GM19240 (cell line): ENCODE measurements at regions not wholly inside any gene's neighbourhood (a gene's known extent, or its start where the extent isn't known, plus 50 kb on each side); places are given as distances from the start of the nearest gene placed in this dataset.

Source experiments
- DNase-seq: peaks from one replicate; pipeline ENCODE4 v3.0.0; 2011; ENCODE audit warnings: low spot score; ENCODE audit not compliant: insufficient read length

DNA sequence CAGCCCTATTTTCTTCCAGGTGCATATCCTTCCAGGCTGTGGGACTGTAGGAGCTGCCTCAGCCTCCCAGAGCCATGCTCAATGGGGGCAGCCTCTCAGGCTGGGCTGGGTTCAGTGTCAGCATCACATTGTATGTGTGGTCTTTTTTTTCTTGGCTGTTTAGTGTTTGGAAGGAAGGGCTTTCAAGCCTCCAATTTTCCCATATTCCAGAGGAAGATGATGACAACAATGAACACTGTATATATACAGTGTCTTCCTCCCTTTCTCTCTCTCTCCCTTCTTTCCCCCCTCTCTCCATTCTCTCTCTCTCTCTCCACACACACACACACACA, 326.4 kb downstream of the DYSF start:
- DNase-seq: no peak

DNA sequence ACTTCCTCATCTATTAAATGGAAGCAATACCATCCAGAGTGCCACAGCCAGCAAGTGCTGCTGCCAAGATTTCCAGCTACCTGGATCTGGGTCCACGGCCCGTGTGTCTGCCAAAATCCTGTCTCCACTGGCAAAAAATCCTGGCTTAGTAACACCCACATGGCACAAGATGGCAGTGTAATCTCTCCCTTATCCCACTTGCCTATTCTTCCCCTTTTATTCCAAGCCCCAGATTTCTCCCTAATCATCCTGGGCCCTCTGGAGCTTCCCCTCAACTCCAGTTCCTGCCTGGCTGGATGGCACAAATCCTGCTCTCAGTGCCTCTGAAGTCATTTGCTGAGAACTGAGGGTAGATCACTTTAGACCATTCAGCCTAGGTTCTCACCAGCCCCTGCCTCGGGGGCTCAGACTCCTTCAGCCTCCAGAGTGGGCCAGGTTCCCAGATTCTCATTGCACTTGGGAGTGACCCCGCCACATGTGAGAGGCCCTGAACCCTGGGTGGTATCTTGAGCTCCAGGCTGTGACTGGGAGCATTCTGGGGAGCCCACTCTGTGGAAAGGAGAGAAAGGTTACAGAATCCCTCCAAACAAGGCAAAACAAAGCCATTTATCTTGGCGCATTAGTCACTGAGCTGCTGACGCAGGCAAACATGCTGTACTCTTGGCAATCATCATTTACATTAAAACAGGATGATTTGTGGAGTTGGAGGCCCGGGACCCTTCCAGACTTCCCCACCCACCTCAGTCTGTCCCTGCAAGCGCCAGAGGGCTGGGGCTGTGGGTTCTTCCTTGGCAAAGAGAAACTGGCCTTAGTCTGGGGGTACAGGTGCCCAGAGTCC, 325.8 kb downstream of the DYSF start:
- DNase-seq: no peak

DNA sequence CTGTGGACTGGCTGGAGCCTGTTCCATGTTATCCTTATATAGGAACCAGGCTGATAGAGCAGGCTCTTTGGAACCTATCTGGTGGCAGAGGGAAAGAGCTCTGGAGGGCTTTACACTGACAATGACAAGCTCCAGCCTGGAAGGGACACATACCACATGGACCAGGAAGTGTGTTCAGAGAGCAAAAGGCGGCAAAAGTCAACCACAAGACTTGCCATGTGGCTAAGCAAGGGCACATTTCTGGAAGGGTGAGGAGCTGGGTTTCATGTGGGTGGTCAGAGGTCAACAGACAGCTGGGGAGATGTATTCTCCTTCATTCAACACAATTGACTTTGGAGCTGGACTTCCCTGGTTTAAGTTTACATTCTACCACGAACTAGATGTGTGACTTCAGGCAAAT, 325.2 kb downstream of the DYSF start:
- no peak for DNase-seq

DNA sequence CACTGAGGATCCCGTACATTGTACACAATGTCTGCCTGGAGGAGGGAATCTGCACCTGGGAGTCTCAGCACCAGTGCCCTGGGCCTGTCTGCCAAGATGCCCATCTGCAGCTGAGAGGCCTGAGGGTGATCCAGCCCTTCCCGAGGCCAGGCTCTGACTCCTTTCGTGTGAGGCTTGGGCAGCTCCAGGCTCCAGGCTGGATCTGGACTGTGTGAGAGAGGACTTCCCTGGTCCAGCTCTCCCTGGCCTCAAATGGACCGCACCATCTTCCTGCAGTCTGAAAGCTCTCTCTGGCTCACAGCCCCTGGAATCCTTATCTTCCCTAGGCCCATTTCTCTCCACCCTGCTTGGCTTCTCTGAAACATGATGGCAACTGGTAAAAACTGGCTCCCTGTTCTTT, 324.6 kb downstream of the DYSF start:
- no peak for DNase-seq

DNA sequence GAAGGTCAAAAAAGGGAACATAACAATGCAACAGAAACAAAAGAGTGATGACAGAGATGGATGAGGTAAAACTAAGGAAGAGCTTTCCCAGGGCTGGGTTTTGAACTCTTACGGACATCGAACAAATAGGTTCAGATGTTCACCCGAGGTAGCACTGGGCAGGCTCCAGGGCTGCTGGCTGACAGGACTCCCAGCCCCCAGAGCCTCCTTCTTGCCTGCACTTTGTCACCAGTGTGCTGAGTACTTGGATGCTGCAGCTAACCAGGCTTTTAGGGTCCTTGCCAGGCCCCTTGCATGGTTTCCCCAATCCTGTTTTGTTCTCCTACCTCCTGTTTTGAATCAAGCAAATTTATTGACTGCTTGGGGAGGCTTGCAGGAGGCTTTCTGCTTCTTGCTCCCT, 322.9 kb downstream of the DYSF start:
- no peak for DNase-seq

DNA sequence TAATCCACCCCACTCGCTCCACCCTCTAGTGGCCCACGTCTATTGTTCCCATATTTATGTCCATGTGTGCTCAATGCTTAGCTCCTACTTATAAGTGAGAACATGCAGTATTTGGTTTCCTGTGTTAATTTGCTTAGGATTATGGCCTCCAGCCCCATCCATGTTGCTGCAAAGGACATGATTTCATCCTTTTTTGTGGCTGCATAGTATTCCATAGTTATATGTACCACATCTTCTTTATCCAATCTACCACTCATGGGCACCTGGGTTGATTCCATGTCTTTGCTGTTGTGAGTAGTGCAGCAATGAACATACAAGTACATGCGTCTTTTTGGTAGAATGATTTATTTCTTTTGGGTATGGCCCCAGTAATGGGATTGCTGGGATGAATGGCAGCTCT, 319.9 kb downstream of the DYSF start:
- no peak for DNase-seq

DNA sequence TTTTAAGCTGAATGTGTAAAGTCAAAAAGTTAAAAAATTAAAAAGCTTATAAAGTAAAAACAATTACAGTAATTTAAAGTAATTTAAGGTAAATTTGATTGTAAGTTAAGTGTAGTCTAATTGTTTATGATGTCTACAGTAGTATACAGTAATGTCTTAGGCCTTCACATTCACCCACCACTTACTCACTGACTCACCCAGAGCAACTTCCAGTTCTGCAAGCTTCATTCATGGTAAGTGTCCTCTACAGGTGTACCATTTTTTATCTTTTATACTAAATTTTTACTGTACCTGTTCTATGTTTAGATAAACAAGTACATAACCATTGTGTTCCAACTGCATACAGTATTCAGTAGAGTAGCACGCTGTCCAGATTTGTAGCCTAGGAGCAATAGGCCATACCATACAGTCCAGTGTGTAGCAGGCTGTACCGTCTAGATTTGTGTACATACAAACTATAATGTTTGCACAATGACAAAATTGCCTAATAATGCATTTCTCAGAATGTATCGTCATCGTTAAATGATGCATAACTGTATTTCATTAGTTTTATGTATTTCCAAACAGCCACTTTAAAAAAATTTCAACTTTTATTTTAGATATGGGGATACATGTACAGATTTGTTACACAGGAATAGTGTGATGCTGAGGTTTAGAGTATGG, 319.3 kb downstream of the DYSF start:
- DNase-seq: no peak

DNA sequence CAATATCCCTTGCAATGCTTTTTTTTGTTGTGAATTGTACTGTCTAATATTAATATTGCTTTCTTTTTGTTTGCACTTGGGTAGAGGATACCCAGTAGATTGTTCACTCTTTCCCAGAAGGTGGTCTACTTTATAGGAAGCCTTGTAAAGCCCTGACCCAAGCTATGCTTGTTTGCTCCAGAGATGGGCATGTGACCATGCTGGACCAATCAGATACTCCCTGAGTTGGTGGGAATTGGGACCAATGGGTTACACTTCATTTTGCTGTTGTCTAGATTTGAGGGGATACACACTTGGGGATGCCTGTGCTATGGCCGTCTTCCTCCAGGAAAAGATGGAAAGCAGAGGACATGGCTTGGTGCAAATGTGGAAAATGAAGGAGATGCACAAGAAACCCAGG, 314.3 kb downstream of the DYSF start:
- DNase-seq: no peak

DNA sequence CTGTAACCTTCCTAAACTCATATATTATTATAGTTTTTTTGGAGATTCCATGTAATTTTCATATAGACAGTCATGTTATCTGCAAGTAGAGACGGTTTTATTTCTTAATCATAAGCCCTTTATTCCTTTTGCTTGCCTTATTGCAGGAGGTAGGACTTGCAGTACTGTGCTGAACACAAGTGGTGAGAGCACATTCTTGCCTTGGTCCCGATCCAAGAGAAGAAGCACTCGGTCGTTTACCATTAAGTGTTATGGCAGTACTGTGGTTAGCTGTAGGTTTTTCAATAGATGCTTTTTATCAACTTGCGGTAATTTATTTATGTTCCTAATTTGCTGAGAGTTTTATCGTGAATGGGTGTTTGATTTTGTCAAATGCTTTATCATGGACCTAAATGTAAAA, 305.7 kb downstream of the DYSF start:
- DNase-seq: no peak

DNA sequence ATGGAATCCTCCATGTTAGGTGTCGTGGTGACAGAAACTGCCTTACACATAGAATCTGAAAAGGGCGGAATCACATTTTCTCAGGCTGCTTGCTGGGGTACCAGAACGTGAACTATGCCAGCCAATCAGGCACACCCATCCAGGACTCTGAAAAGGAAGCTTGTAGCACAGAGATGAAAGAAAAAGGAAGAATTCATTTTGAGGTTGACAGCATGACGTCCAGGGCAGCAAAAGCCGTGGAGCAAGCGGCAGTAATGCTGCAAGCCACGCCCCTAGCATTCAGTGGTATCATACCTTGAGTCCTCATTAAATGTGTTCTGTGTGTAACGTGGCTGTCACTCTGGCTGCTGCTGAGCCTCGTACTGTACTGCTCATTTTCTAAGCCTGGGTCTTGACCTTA, 304.0 kb downstream of the DYSF start:
- DNase-seq: no peak

DNA sequence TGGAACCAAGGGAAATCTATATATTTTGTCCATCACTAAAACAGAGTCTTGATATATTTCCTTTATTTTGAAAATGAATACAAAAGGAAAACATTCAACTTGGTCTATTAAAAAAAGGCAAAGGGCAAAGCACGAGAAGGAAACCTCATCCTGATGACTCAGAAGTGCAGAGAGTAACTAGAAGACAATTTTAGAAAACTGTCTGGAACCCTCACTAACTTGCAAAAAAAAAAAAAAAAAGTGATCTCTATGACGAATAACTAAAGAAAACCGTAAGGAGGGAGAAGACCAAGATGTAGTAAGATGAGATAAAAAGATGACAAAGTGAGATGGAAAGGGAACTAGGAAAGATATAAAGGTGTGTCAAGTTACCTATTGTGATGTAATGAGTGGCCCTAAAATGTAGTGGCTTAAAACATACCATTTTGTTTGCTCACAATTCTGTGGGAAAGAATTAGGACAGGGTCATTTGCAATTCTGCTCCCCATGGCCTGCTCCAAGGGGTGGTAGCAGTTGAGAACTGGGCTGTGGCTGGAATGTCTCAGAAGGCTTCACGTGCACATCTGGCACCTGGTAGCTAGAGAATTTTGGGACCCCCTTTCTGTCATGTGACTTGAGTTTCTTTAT, 303.0 kb downstream of the DYSF start:
- DNase-seq: no peak

DNA sequence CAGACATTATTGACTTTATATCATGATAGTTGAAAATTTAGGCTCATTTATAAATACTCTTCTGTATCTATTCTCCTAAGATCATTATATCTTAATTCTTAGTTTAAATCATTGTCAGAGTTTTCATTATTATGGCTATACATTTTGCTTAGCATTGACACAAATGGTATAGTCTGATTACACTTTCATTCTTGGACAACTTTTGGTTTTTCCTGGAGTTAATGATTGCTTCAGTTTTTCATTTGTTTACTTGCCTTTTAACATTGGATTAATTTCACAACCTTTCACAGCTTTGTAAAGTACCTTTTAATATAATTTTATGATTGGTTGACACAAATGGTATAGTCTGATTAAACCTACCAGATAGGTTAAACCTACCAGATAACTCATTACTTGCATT, 298.2 kb downstream of the DYSF start:
- DNase-seq: no peak

DNA sequence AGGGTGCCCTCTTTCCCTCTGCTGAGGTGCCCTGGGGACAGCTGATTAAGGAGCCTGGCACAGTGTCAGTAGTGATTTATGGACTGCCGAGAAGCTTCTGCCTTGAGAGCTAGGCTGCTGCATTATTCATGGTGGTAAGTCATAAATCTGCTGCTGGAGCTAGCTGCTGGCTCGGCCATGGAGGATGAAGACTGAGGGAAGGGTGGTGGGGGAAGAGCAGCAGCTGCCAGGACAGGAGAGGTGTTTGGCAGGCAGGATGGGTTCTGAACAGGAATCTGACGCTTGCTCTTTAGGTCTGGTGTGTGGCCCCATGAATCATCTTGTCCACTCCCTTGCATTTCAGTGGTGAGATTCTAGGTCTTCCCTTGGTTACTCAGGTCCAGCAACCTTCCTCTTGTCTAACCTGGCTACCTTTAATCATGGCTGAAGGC, 296.3 kb downstream of the DYSF start:
- DNase-seq: no peak

DNA sequence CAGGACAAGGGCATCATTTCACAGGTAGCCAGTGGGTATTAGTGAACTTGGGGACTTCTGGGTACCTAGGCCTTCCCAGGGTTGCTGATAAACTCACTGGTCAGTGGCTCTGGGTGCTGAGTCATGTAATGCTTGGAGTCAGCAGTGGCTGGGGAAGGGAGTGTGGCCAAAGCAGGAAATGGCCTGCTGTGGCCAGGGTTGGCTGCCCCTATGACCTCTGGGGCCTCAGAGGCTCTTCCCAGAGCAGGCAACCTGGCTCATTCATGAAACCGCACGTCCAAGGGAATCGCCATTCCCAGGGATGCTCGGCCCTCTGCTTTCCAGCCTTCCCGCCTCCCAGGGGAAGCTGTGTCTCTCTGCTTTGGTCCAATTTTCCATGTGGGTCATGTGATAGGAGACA, 294.9 kb downstream of the DYSF start:
- no peak for DNase-seq

DNA sequence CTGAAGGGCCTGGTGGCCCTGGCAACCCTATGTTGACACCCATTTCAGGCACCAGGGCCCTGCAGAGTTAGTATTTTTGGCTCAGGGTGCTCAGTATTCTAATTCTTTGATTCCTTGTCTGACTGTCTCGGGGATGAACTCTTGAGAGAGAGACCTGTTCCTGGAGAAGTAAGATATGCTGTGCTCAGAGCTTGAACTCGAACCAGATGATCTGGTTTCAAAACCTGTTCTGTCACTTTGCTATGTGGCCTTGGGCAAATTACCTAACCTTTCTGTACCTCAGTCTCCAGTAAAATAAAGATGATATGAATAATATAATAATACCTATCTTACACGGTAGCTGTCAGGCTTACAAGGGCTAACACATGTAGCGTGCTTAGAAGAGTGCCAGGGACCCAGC, 294.2 kb downstream of the DYSF start:
- no peak for DNase-seq

DNA sequence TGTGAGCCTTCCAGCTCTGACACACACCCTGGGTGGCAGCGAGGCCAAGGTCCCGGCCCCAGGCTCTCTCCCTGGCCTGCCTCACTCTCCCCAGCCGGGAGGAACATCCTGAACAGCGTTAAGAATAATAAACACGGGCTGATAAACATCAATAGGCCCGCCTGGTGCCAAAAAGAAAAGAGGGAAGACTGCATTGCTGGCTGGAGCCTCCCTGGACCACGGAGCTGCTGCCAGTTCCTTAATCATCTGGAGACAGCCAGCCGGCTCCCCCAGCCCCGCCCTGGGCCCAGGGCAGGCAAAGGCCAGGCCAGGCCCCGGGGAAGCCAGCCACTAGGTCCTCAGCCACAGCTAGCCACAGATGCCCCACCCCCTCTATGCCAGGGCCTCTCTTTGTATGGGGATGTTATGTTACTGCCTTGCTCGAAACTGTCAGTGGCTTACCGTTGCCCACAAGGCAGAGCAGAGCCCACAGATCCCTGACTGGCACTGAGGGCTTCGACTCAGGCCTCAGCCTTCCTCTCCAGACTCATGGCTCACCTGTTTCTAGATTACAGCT, 293.7 kb downstream of the DYSF start:
- DNase-seq: no peak

DNA sequence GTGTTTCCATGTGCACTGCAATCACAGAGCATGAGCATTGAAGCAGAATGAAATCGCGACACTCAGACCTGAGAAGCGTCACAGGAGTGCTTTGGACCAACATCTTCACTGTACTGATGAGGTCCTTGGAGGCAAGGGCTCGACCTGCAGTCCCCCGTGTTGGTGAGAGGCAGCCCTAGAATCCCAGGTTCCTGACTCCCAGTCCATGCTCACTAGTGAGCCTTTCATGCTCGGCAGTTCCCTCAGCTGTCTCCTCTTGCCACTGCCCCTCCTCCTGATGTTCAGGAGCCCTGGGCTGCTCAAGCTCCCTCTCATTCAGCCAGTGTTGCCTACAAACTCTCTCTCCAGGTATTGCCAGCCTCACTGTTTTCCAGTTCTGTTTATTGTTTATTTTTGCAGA, 291.4 kb downstream of the DYSF start:
- no peak for DNase-seq

DNA sequence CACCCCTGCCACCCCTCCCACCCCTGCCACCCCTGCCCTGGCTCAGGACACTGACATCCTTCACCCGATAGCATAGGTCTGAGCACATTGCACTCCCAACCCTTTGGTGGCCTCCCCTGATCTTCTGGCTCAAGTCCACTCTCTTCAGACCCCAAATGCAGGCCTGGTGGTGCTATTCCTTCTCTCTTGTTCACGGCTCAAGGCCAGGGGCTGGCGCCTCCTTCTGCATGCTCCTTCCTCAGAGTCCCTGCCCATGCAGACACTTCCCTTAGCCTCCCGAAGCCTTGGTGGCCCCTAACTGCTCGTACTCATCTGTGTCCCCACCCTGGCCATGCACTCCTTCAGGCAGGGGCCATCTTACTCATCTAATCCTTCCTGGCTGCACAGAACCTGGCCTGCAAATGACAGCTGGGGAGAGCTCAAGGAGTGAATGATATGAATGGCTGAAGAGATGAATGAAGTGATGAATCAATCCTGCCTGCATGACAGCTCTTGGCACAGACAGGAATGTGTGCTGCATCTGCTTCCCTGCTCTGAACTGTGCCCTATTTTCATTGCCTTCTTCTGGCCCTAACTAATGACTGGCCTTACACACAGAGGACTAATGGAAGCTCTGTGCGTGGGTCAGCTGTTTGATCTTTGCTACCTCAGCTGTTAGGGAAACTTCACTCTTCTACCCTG, 290.8 kb downstream of the DYSF start:
- DNase-seq: no peak

DNA sequence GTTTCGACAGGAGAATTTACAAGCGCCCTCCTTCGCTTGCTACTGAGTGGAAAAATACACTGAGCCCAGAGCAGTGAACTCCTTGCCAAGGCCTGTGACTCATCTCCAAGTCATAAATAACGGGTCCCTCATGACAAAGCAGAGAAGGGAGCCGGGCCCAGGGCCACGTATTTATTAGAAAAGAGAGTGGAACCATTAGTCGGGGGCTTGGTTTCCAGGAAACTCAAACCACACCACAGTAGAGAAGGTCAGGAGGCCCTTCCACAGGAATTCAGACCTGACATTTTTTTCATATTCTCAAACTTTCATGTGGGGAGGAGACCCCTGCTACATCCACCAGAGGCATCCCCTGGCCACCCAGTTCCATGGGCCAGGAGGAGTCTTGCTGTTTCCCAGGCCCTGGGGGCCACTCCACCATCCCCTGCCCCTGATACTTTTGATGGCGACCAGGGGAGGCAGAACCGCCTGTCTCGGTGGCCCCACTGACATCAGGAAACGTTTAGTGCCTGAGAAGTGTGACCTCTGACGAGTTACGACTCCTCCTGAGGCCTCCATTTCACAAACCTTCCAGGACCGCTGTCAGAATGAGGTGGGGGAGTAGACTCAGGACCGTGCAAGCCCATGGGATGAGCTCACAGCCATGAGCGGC, 289.7 kb downstream of the DYSF start:
- no peak for DNase-seq

DNA sequence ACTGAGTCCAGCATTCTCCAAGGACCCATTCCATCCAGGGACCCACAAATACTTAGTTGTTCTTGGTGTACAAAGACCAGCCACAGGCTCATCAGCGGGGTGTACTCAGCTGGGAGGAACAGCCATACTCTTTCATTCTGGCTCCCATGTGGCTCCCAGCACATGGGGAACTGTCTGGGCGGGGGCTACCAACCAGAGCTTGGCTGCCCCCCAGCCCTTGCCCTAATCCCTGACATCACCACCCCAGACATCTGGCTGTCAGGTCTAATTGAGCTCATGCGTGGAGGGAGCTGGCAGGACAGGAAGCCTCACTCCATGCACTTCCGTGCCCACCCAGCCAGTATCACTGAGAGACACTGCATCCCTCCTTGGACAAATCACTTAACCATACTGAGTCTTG, 283.6 kb downstream of the DYSF start:
- DNase-seq: no peak

DNA sequence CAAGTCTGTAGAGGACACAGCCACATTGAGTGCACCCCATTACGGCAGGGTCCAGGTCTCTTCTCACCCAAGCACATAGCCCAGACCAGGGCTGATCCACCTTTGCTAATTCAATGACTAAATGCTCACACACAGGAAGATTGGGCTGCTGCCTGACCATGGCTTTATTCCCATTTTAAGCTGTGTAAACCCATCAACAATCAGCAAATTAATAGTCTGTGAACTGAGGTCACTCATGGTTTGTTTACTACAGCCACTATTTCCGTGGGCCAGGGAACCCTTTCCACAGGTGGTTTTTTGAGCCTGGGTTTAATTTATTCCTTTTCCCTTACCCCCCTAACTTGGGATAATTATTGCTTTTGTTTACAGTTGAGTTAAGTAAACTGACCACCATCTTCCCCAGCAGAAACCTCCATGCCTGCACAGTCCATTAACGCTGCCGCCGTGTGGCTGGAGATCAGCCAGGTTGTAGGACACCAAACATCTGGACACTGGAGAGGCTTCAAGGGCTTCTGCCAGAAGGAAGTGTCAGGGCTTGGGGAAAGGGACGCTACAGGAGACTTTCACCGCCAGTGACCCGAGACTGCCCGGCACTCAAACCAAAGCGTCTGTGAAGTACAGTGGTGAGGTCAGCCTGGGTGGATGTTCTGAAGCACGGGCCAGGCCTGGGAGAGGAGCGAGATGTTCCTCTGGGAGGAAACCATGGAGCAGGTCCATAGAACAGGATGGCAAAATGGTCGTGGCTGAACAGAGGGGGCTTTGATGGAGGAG, 282.9 kb downstream of the DYSF start:
- no peak for DNase-seq
